ENCODE measurements at regions not wholly inside any gene's neighbourhood (a gene's known extent, or its start where the extent isn't known, plus 50 kb on each side); places are given as distances from the start of the nearest gene placed in this dataset.

- DNase-seq (ENCODE audit: low read depth in 2 of 3, low spot score in 1 of 3) = no peak
These were observed 273.7 kb downstream of the CETN3 start for GRCh38 chr5:90135779-90136378.

- DNase-seq (ENCODE audit: low read depth in 2 of 3, low spot score in 1 of 3) = no peak
These were observed 274.7 kb downstream of the CETN3 start for GRCh38 chr5:90134892-90135291.

- DNase-seq (ENCODE audit: low read depth in 2 of 3, low spot score in 1 of 3) = no peak
These were observed 275.2 kb downstream of the CETN3 start for GRCh38 chr5:90134381-90134780.

GRCh38 chr5:90133941-90134340, 275.6 kb downstream of the CETN3 start:
- DNase-seq (ENCODE audit: low read depth in 2 of 3, low spot score in 1 of 3) = no peak

GRCh38 chr5:90131383-90132133, 278.0 kb downstream of the CETN3 start:
- no peak for DNase-seq (ENCODE audit: low read depth in 2 of 3, low spot score in 1 of 3)

- no peak for DNase-seq (ENCODE audit: low read depth in 2 of 3, low spot score in 1 of 3)
These were observed 281.0 kb downstream of the CETN3 start for GRCh38 chr5:90128551-90128950.

GRCh38 chr5:90119531-90119971, 290.0 kb downstream of the CETN3 start:
- no peak for DNase-seq (ENCODE audit: low read depth in 2 of 3, low spot score in 1 of 3)

GRCh38 chr5:90117005-90117404, 292.6 kb downstream of the CETN3 start:
- no peak for DNase-seq (ENCODE audit: low read depth in 2 of 3, low spot score in 1 of 3)

- no peak for DNase-seq (ENCODE audit: low read depth in 2 of 3, low spot score in 1 of 3)
These were observed 296.4 kb downstream of the CETN3 start for GRCh38 chr5:90113108-90113507.

- DNase-seq (ENCODE audit: low read depth in 2 of 3, low spot score in 1 of 3) = no peak
These were observed 297.4 kb downstream of the CETN3 start for GRCh38 chr5:90112033-90112692.

- no peak for DNase-seq (ENCODE audit: low read depth in 2 of 3, low spot score in 1 of 3)
These were observed 298.1 kb downstream of the CETN3 start for GRCh38 chr5:90111364-90112032.

GRCh38 chr5:90109285-90109684, 300.3 kb downstream of the CETN3 start:
- DNase-seq (ENCODE audit: low read depth in 2 of 3, low spot score in 1 of 3) = no peak

GRCh38 chr5:90099099-90099498, 310.5 kb downstream of the CETN3 start:
- DNase-seq (ENCODE audit: low read depth in 2 of 3, low spot score in 1 of 3) = no peak

- DNase-seq (ENCODE audit: low read depth in 2 of 3, low spot score in 1 of 3) = no peak
These were observed 312.5 kb downstream of the CETN3 start for GRCh38 chr5:90097082-90097477.

- no peak for DNase-seq (ENCODE audit: low read depth in 2 of 3, low spot score in 1 of 3)
These were observed 313.0 kb downstream of the CETN3 start for GRCh38 chr5:90096415-90097081.

- DNase-seq (ENCODE audit: low read depth in 2 of 3, low spot score in 1 of 3) = no peak
These were observed 314.1 kb downstream of the CETN3 start for GRCh38 chr5:90095292-90096060.

- DNase-seq (ENCODE audit: low read depth in 2 of 3, low spot score in 1 of 3) = no peak
These were observed 315.6 kb downstream of the CETN3 start for GRCh38 chr5:90093751-90094485.

GRCh38 chr5:90092734-90093133, 316.8 kb downstream of the CETN3 start:
- DNase-seq (ENCODE audit: low read depth in 2 of 3, low spot score in 1 of 3) = no peak

GRCh38 chr5:90084342-90084741, 325.2 kb downstream of the CETN3 start:
- DNase-seq (ENCODE audit: low read depth in 2 of 3, low spot score in 1 of 3) = no peak

Measured in stimulated activated CD4-positive, alpha-beta T cell treated with anti-CD3 and anti-CD28 coated beads, Interleukin-12 subunit alpha, Interleukin-12 subunit beta, amount 100 ng/mL, for 48 hours (primary cell).